Motor neuron (in vitro differentiated cells): ENCODE measurements at regions not wholly inside any gene's neighbourhood (a gene's known extent, or its start where the extent isn't known, plus 50 kb on each side); places are given as distances from the start of the nearest gene placed in this dataset.

Experiments
- ATAC-seq, 8 experiments: fragments of 200-7000 bp; cut with Tn5 transposase; replicated peaks in 6 of 8; 2 replicates each; pipeline ENCODE4 v1.8.0; 2021; ENCODE audit warnings: mild to moderate bottlenecking in 8 of 8, moderate library complexity in 8 of 8
- H3K27ac ChIP-seq, 2 donors: fragments of 250-450 bp; sonication (Bioruptor Pico); 2 replicates each; pipeline ENCODE4 v1.9.0; 2021; ENCODE audit warnings: antibody characterized with exemption in 2 of 2, mild to moderate bottlenecking in 2 of 2, moderate library complexity in 1 of 2
- H3K4me1 ChIP-seq, 2 donors: fragments of 250-450 bp; sonication (Bioruptor Pico); replicated peaks in 1 of 2; 2 replicates each; pipeline ENCODE4 v1.6.1; 2021; ENCODE audit warnings: antibody characterized with exemption in 2 of 2, mild to moderate bottlenecking in 2 of 2, moderate library complexity in 1 of 2
- H3K4me3 ChIP-seq, 5 donors: fragments of 250-450 bp; sonication (Bioruptor Pico); 2 replicates each; pipeline ENCODE4 v1.9.0; 2021; ENCODE audit warnings: antibody characterized with exemption in 5 of 5, mild to moderate bottlenecking in 5 of 5, moderate library complexity in 4 of 5
- whole genome bisulfite sequencing, 10 experiments: fragments of 450-650 bp; shearing (Covaris generic); methylation state at CpG; one replicate each; pipeline ENCODE4 v1.0.0; 2022; 5-methylcytosine and 5-hydroxymethylcytosine counted together
- in situ Hi-C, 9 experiments: fragments of 400-800 bp; cut with MboI; loops; one replicate each; pipeline ENCODE4 v1.15.0; 2021; ENCODE audit warnings: low sequenced_read_pairs in 9 of 9, low pct_unique_long_range_greater_than_20kb in 2 of 9; ENCODE audit not compliant: unreplicated experiment in 9 of 9

- H3K27ac ChIP-seq: no peak overlapping the region
- peak in 2 of 8 experiments; percentile 75 to 98 for ATAC-seq
- H3K4me1 ChIP-seq: peaks cover 0 to 6% of the 10 kb centered on the region in 2 donors
- in situ Hi-C loops: no loop called here
- no peak overlapping the region for H3K4me3 ChIP-seq
- WGBS, 10 experiments: 0 to 85% (median 80%) methylated on average over 1 to 7 of the region's 9 CpGs; no CpG with 5 or more reads in 5 of the 10 experiments
These were observed 114.0 kb downstream of the NSG2 start for GRCh38 chr5:174159327-174160114.

- Histone ChIP-seq H3K4me1 (peaks cover 2 to 9% of the 10 kb centered on the region in 2 donors), H3K4me3 (no peak overlapping the region), H3K27ac (no peak overlapping the region)
- no peak for ATAC-seq
- WGBS, 10 experiments: 39 to 100% (median 82%) methylated on average over 1 to 8 of the region's 9 CpGs; no CpG with 5 or more reads in 4 of the 10 experiments
- in situ Hi-C loops: no loop called here
These were observed 119.9 kb downstream of the NSG2 start for GRCh38 chr5:174165406-174165805.

DNA sequence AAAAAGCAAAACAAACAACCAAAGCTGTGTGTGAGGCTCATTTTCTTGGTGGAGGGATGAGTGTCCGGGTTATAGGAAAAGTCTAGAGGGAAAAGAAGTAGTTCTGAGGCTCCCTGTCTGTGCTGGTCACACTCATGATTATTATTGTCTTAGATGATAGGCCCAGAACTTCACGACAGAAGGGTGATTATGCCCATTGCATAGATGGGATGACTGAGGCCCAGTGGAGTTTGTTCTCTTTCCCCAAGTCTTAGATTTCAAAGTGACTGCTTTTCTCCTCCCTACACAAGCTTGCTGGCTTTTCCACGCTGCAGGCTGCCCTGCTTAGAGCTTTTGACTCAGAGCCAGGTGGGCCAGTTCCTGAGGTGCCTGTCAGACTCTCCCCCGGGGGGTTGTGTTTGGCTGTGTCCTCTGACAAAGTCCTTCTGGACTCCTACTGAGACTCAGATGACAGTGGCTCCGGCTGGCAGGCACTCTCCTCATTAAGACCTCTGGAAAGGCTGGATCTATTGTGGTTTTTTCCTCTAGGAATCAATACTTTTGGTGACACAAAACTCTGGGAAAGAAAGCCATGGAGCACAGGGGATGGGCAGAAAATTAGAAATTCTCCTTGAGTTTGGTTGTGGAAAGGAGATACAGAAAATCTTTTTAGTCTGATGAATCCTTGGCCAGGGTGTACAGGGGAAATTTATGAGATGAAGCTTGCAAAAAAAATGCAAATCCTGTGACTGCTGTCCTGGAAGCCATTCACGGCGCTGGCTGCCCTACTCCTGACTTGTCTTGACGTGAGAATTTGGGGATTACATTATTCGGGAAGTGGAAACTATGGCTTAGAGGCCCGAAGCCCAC is 120.9 kb downstream of the NSG2 start:
- in situ Hi-C loops: no loop called here
- H3K27ac ChIP-seq: no peak overlapping the region
- H3K4me1 ChIP-seq: peaks cover 4 to 9% of the 10 kb centered on the region in 2 donors
- H3K4me3 ChIP-seq: no peak overlapping the region
- no peak for ATAC-seq
- WGBS, 10 experiments: 27 to 80% (median 64%) methylated on average over 1 to 9 of the region's 10 CpGs; no CpG with 5 or more reads in 2 of the 10 experiments

- no peak overlapping the region for H3K27ac ChIP-seq
- 20 to 96% (median 60%) methylated on average over 1 to 10 of the region's 16 CpGs; no CpG with 5 or more reads in 4 of the 10 experiments for WGBS, 10 experiments
- ATAC-seq: peak in 1 of 8 experiments; percentile 26
- H3K4me1 ChIP-seq: peaks cover 11 to 18% of the 10 kb centered on the region in 2 donors
- in situ Hi-C loops: no loop called here
- H3K4me3 ChIP-seq: no peak overlapping the region
These were observed 121.8 kb downstream of the NSG2 start for GRCh38 chr5:174167080-174167910.

DNA sequence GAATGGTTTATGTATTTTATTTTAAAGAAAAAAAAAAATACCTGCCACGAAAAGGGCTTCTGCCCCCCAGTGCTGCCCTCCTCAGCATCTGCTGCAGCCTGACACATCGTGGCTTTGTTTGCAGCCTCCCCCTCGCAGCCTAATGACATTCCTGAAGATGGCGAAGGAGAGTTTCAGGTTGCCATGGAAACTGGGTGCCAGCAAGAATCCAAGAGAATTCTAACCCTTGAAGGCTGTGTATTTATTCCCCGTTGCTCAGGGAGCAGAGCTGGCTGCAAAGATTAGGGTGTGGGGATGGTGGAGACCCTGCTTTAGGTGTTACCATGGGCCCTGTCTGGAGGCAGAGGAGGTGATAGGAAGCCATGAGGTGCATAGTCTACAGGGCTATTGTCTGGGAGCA is 126.6 kb downstream of the NSG2 start:
- peak in 5 of 8 experiments; percentile 95 to 98 (median 96) for ATAC-seq
- WGBS, 10 experiments: 0 to 60% (median 2%) methylated on average over 1 to 5 of the region's 5 CpGs; no CpG with 5 or more reads in 1 of the 10 experiments
- Histone ChIP-seq H3K4me1 (peaks cover 13 to 16% of the 10 kb centered on the region in 2 donors), H3K4me3 (no peak overlapping the region), H3K27ac (peak overlapping the region; percentile 59 to 80)
- in situ Hi-C loops: no loop called here

DNA sequence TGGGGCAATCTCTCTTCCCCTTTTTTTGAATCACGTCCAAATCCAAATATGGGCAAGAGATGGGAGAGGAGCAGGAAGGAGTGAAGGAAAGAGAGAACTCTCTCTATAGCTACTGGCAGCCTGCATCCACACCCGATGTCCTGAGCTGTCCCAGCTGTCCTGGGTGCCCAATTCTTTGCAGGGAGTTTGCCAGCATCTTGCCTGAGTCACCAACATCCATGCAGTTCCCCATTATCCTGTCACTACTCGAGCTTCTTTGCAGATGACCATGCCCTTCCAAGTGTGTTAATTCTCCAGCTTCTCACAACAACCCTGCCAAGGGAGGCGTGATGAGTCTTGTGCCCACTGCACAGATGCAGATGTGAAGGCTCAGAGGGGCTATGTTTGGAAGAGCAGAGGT is 127.1 kb downstream of the NSG2 start:
- peak overlapping the region; percentile 59 to 80 for H3K27ac ChIP-seq

DNA sequence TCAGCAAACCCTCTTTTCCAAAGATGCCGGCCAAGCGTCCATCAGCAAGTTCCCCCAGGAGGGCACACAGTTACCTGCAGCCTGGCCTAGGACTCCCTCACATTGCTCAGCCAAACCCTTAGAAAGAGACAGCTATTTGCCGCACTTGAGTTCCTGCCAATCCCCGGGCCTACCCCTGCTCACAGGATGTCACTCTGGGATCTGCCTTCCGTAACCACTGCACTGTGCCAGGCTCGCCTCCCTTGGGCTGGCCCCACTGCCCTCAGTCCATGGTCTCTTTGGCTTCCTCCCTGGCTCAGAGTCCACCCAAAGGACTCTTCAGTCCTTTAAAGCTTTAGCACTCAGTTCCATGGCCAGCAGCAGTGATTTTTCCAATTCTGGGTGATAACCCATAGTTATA is 128.3 kb downstream of the NSG2 start:
- in situ Hi-C loops: no loop called here
- 20 to 100% (median 88%) methylated on average over 1 to 3 of the region's 6 CpGs; no CpG with 5 or more reads in 4 of the 10 experiments for WGBS, 10 experiments
- ATAC-seq: no peak
- Histone ChIP-seq H3K4me1 (peaks cover 13 to 16% of the 10 kb centered on the region in 2 donors), H3K27ac (no peak overlapping the region), H3K4me3 (no peak overlapping the region)

More for the DNA sequence above, 127.1 kb downstream of the NSG2 start:
- ATAC-seq: no peak
- Histone ChIP-seq H3K4me3 (no peak overlapping the region), H3K4me1 (peaks cover 13 to 16% of the 10 kb centered on the region in 2 donors)
- in situ Hi-C loops: no loop called here
- WGBS, 10 experiments: 0 to 86% (median 25%) methylated on average over 1 to 2 of the region's 4 CpGs; no CpG with 5 or more reads in 2 of the 10 experiments

- 0 to 97% (median 78%) methylated on average over 2 to 12 of the region's 12 CpGs; no CpG with 5 or more reads in 2 of the 10 experiments for WGBS, 10 experiments
- ATAC-seq: no peak
- in situ Hi-C loops: no loop called here
- no peak overlapping the region for H3K27ac ChIP-seq
- no peak overlapping the region for H3K4me3 ChIP-seq
- H3K4me1 ChIP-seq: peaks cover 13 to 16% of the 10 kb centered on the region in 2 donors
These were observed 130.3 kb downstream of the NSG2 start for GRCh38 chr5:174175716-174176268.

DNA sequence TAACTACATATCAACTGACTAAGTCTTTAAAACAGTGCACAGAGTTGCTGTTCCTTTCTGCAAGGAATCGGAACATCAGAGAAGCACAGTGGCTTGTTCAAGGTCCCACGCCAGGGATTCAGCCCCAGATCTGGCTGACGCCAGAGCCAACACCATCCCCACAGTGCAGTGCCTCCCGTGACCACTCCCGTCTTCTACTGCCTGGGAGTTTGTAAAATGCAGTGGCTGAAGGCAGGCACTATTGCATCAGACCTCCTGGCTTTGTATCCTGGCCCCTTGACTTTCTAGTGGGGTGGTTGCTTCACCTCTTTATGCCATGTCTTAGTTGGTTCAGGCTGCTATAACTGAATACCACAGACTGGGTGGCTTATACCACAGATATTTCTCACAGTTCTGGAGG is 131.0 kb downstream of the NSG2 start:
- H3K27ac ChIP-seq: no peak overlapping the region
- WGBS, 10 experiments: 43 to 81% (median 77%) methylated on average over 3 of the region's 5 CpGs; no CpG with 5 or more reads in 7 of the 10 experiments

DNA sequence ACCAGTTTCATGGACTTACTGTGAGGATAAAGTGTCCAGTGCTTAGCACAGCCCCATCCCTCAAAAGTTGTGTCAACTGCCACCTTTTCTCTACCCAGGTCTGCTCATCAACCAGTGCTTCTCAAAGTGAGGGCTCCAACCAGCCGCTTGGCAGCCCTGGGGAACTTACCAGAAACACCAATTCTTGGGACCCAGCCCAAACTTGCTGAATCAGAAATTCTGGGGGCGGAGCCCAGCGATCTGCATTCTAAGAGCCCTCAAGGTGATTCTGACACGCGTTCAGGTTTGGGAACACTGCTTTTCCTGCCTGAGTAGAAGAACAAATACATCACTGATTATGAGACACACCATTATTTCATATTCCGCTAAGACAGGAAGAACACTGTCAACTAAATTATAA is 132.0 kb downstream of the NSG2 start:
- no peak for ATAC-seq
- 57 to 94% (median 82%) methylated on average over 1 to 6 of the region's 6 CpGs; no CpG with 5 or more reads in 4 of the 10 experiments for WGBS, 10 experiments
- in situ Hi-C loops: no loop called here
- Histone ChIP-seq H3K4me3 (no peak overlapping the region), H3K4me1 (peaks cover 2 to 5% of the 10 kb centered on the region in 2 donors), H3K27ac (no peak overlapping the region)

More for the DNA sequence above, 131.0 kb downstream of the NSG2 start:
- Histone ChIP-seq H3K4me3 (no peak overlapping the region), H3K4me1 (peaks cover 12 to 13% of the 10 kb centered on the region in 2 donors)
- peak in 1 of 8 experiments; percentile 49 for ATAC-seq
- in situ Hi-C loops: no loop called here

- 60 to 95% (median 89%) methylated on average over 1 to 6 of the region's 6 CpGs; no CpG with 5 or more reads in 4 of the 10 experiments for WGBS, 10 experiments
- no peak for ATAC-seq
- Histone ChIP-seq H3K4me3 (no peak overlapping the region), H3K27ac (no peak overlapping the region), H3K4me1 (peaks cover 0 to 6% of the 10 kb centered on the region in 2 donors)
- in situ Hi-C loops: no loop called here
These were observed 132.6 kb downstream of the NSG2 start for GRCh38 chr5:174177976-174178605.

GRCh38 chr5:174180639-174181038 is 135.1 kb downstream of the NSG2 start:
- H3K27ac ChIP-seq: no peak overlapping the region
- H3K4me3 ChIP-seq: no peak overlapping the region
- ATAC-seq: no peak
- 0 to 100% (median 75%) methylated on average over 1 to 3 of the region's 7 CpGs; no CpG with 5 or more reads in 3 of the 10 experiments for WGBS, 10 experiments
- peaks cover 0 to 6% of the 10 kb centered on the region in 2 donors for H3K4me1 ChIP-seq
- in situ Hi-C loops: no loop called here
